Peyer's patch (tissue), 4 donors: ENCODE measurements at regions not wholly inside any gene's neighbourhood (a gene's known extent, or its start where the extent isn't known, plus 50 kb on each side); places are given as distances from the start of the nearest gene placed in this dataset.

ENCODE experiments used
- CTCF ChIP-seq, 6 experiments: fragments of 450-650 bp in 4 of 6; fragments of 200-600 bp in 2 of 6; sonication (generic) in 1 of 6; IDR thresholded peaks; one replicate each; pipeline ENCODE4 v1.5.1; 2017 to 2019; ENCODE audit warnings: antibody characterized with exemption in 6 of 6, mild to moderate bottlenecking in 3 of 6, moderate library complexity in 1 of 6
- POLR2A ChIP-seq, 2 donors: fragments of 450-650 bp; IDR thresholded peaks; one replicate each; pipeline ENCODE4 v1.5.1; 2017; ENCODE audit warnings: antibody characterized with exemption in 2 of 2, mild to moderate bottlenecking in 2 of 2, moderate library complexity in 2 of 2

- TF ChIP-seq POLR2A (IDR thresholded peaks at IDR 0.05) (no peak), CTCF (IDR thresholded peaks at IDR 0.05) (no peak)
These were observed 1961.4 kb upstream of the WWC1 start for GRCh38 chr5:166330036-166330435.
